ENCODE measurements at regions not wholly inside any gene's neighbourhood (a gene's known extent, or its start where the extent isn't known, plus 50 kb on each side); places are given as distances from the start of the nearest gene placed in this dataset.

- TF ChIP-seq SP1 (IDR thresholded peaks at IDR 0.05) (no peak), ZNF384 (IDR thresholded peaks at IDR 0.05) (no peak), LEF1 (IDR thresholded peaks at IDR 0.05; ENCODE audit: borderline replicate concordance) (no peak), FOXM1 (IDR thresholded peaks at IDR 0.05; ENCODE audit: borderline replicate concordance) (no peak), FOXK2 (IDR thresholded peaks at IDR 0.05) (no peak), TARDBP (IDR thresholded peaks at IDR 0.05) (no peak)
Observed at GRCh38 chr17:13753771-13754170, 152.0 kb upstream of the HS3ST3A1 start.
